Liver (tissue), 3 donors: ENCODE measurements at regions not wholly inside any gene's neighbourhood (a gene's known extent, or its start where the extent isn't known, plus 50 kb on each side); places are given as distances from the start of the nearest gene placed in this dataset.

ENCODE experiments used
- GABPA ChIP-seq, 2 donors: IDR thresholded peaks in 1 of 2; conservative IDR thresholded peaks in 1 of 2; 2 replicates each; pipeline ENCODE4 v1.6.1; 2016; ENCODE audit warnings: antibody characterized with exemption in 2 of 2, mild to moderate bottlenecking in 1 of 2, moderate library complexity in 1 of 2
- TF ChIP-seq, protein P1 (sequence below): fragments of 150-350 bp; IDR thresholded peaks from 2 replicates; pipeline ENCODE4 v1.5.1; 2017; ENCODE audit warnings: improper control_type of control experiment, low read depth, low read length; ENCODE audit not compliant: missing input control
- donor health status: healthy.
- donor health status: healthy.

DNA sequence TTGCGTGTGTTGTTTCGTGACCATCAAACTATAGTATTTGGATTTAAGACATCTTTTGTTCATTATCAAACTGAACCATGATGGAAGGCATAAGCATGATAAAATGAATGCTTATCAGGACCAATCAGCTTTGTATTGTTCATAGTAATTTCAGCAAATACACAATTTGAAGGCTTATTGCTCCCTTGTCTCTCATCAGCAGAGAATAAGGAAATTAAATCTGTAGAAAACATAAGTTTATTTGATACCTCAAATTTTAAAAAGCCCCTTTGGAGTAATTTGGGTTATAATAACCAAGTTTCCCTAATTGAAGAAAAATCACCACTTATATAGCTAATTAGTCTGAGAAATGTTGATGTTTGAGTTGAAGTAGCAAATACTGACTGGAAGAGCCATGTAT, 705.7 kb downstream of the NUP35 start:
- TF ChIP-seq, protein P1, sequence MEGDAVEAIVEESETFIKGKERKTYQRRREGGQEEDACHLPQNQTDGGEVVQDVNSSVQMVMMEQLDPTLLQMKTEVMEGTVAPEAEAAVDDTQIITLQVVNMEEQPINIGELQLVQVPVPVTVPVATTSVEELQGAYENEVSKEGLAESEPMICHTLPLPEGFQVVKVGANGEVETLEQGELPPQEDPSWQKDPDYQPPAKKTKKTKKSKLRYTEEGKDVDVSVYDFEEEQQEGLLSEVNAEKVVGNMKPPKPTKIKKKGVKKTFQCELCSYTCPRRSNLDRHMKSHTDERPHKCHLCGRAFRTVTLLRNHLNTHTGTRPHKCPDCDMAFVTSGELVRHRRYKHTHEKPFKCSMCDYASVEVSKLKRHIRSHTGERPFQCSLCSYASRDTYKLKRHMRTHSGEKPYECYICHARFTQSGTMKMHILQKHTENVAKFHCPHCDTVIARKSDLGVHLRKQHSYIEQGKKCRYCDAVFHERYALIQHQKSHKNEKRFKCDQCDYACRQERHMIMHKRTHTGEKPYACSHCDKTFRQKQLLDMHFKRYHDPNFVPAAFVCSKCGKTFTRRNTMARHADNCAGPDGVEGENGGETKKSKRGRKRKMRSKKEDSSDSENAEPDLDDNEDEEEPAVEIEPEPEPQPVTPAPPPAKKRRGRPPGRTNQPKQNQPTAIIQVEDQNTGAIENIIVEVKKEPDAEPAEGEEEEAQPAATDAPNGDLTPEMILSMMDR: no peak
- TF ChIP-seq GABPA (IDR thresholded peaks at IDR 0.05 in 1 of 2, conservative IDR thresholded peaks at IDR 0.05 in 1 of 2): no peak
